ENCODE measurements at regions not wholly inside any gene's neighbourhood (a gene's known extent, or its start where the extent isn't known, plus 50 kb on each side); places are given as distances from the start of the nearest gene placed in this dataset.

GRCh38 chr10:3432081-3432825 is 259.7 kb upstream of the PITRM1 start:
- TF ChIP-seq CTCF (IDR thresholded peaks at IDR 0.05; ENCODE audit: insufficient read depth, low read length): no peak
- TF ChIP-seq GABPA (IDR thresholded peaks at IDR 0.05; ENCODE audit: low read depth): no peak
